GM12878 (cell line): ENCODE measurements at regions not wholly inside any gene's neighbourhood (a gene's known extent, or its start where the extent isn't known, plus 50 kb on each side); places are given as distances from the start of the nearest gene placed in this dataset.

ENCODE experiments used
- ATAC-seq: fragments of 200-7000 bp; cut with Tn5 transposase; 3 replicates; pipeline ENCODE4 v1.9.1; 2020; ENCODE audit warnings: mild to moderate bottlenecking, moderate library complexity
- BruUV-seq: library from RNA; stranded (reverse); fragments of 400-500 nt; replicated peaks from 2 replicates; lab custom pipeline; 2021; lab: Mats Ljungman, UMichigan
- CTCF ChIA-PET: fragments of 300-600 bp; sonication (Branson Sonifier 250); formaldehyde crosslinking; extraction: SDS; loops from one replicate; lab custom pipeline; 2021; ENCODE audit warnings: inconsistent platforms; lab: Yijun Ruan, JAX
- POLR2A ChIA-PET: fragments of 350-600 bp; formaldehyde crosslinking; extraction: SDS; loops from one replicate; lab custom pipeline; 2021; ENCODE audit warnings: inconsistent platforms; lab: Charles Lee
- RAD21 ChIA-PET: fragments of 300-600 bp; sonication (Branson Sonifier 250); formaldehyde crosslinking; loops from one replicate; lab custom pipeline; 2023; ENCODE audit warnings: antibody characterized with exemption; ENCODE audit not compliant: unreplicated experiment; lab: Charles Lee
- SMC1A ChIA-PET: fragments of 300-600 bp; sonication (Branson Sonifier 250); formaldehyde crosslinking; loops from one replicate; lab custom pipeline; 2023; ENCODE audit not compliant: unreplicated experiment, uncharacterized antibody; lab: Charles Lee
- DNase-seq: peaks from one replicate; pipeline ENCODE4 v3.0.0-alpha.2; 2011; ENCODE audit warnings: low read depth, low spot score
- FAIRE-seq: peaks from 3 replicates; lab custom pipeline; 2011; peaks lifted over from hg19 to GRCh38; lab: Jason Lieb, UNC
- H2AFZ ChIP-seq: 2 replicates; pipeline ENCODE4 v1.6.0; 2011; ENCODE audit warnings: low read depth, low read length, control low read depth; ENCODE audit not compliant: control insufficient read depth
- H3K27ac ChIP-seq: 2 replicates; pipeline ENCODE4 v1.5.1; 2011; ENCODE audit warnings: control low read depth; ENCODE audit not compliant: control insufficient read depth, insufficient read depth
- H3K27me3 ChIP-seq, 2 experiments: replicated peaks in 1 of 2; 2 replicates each; pipeline versions ENCODE4 v1.6.0 to v1.6.1; 2011; ENCODE audit warnings: low read length in 1 of 2; ENCODE audit not compliant: control insufficient read depth in 2 of 2, insufficient read depth in 2 of 2
- H3K36me3 ChIP-seq, 2 experiments: 2 replicates each; pipeline ENCODE4 v1.5.1; 2011; ENCODE audit warnings: low read length in 1 of 2; ENCODE audit not compliant: control insufficient read depth in 2 of 2, insufficient read depth in 2 of 2
- H3K4me1 ChIP-seq: 2 replicates; pipeline ENCODE4 v1.6.1; 2011; ENCODE audit warnings: mild to moderate bottlenecking, low read length, moderate library complexity, mixed read lengths; ENCODE audit not compliant: control insufficient read depth, insufficient read depth
- H3K4me2 ChIP-seq: 2 replicates; pipeline ENCODE4 v1.6.0; 2011; ENCODE audit warnings: control low read depth; ENCODE audit not compliant: control insufficient read depth, insufficient read depth
- H3K4me3 ChIP-seq: fragments of 200-600 bp; sonication (generic); 2 replicates; pipeline ENCODE4 v1.5.1; 2016
- H3K79me2 ChIP-seq: 2 replicates; pipeline ENCODE4 v1.6.0; 2011; ENCODE audit warnings: low read length; ENCODE audit not compliant: control insufficient read depth, insufficient read depth
- H3K9ac ChIP-seq: 2 replicates; pipeline ENCODE4 v1.8.0; 2011; ENCODE audit warnings: low read length, control low read depth, mixed read lengths; ENCODE audit not compliant: control insufficient read depth, insufficient read depth
- H3K9me3 ChIP-seq: replicated peaks from 3 replicates; pipeline ENCODE4 v1.5.1; 2011; ENCODE audit warnings: mild to moderate bottlenecking, low read length; ENCODE audit not compliant: control insufficient read depth, insufficient read depth
- H4K20me1 ChIP-seq: 2 replicates; pipeline ENCODE4 v1.6.0; 2011; ENCODE audit not compliant: control insufficient read depth, insufficient read depth
- ATF7 ChIP-seq: fragments of 450-650 bp; IDR thresholded peaks from 2 replicates; pipeline ENCODE4 v1.6.1; 2016; ENCODE audit warnings: low read depth, mild to moderate bottlenecking
- E2F8 ChIP-seq: fragments of 450-650 bp; IDR thresholded peaks from 2 replicates; pipeline ENCODE4 v1.6.1; 2018; ENCODE audit warnings: mild to moderate bottlenecking, low read depth, moderate library complexity; ENCODE audit not compliant: partially characterized antibody
- GATAD2B ChIP-seq: fragments of 450-650 bp; conservative IDR thresholded peaks from 2 replicates; pipeline ENCODE4 v1.6.1; 2017; ENCODE audit warnings: low read depth, mild to moderate bottlenecking, moderate library complexity
- IRF4 ChIP-seq: IDR thresholded peaks from 2 replicates; pipeline ENCODE4 v1.6.1; 2011; ENCODE audit warnings: low read depth, low read length
- JUNB ChIP-seq: IDR thresholded peaks from 2 replicates; pipeline ENCODE4 v1.6.1; 2016; ENCODE audit warnings: antibody characterized with exemption, mild to moderate bottlenecking
- NFYB ChIP-seq: IDR thresholded peaks from 2 replicates; pipeline ENCODE4 v1.6.1; 2011; ENCODE audit warnings: low read depth, mild to moderate bottlenecking, low read length, improper control_type of control experiment, moderate library complexity; ENCODE audit not compliant: insufficient read depth
- PRDM15 ChIP-seq: fragments of 450-650 bp; formaldehyde crosslinking; IDR thresholded peaks from 2 replicates; pipeline ENCODE4 v1.4.0; 2020; ENCODE audit warnings: mild to moderate bottlenecking, moderate library complexity
- RUNX3 ChIP-seq: IDR thresholded peaks from 2 replicates; pipeline ENCODE4 v1.6.1; 2012; ENCODE audit warnings: low read length, inconsistent platforms
- YBX1 ChIP-seq: fragments of 450-650 bp; IDR thresholded peaks from 2 replicates; pipeline ENCODE4 v1.6.1; 2016; ENCODE audit warnings: antibody characterized with exemption
- ZNF217 ChIP-seq: fragments of 450-650 bp; IDR thresholded peaks from 2 replicates; pipeline ENCODE4 v1.6.1; 2017; ENCODE audit warnings: antibody characterized with exemption, mild to moderate bottlenecking
- WGBS: methylation state at CpG from one replicate; pipeline ENCODE4 v1.1.6; 2016; ENCODE audit warnings: low lambda C conversion rate; ENCODE audit not compliant: insufficient replicate concordance, insufficient coverage; ENCODE audit errors: missing lambda C conversion rate; 5-methylcytosine and 5-hydroxymethylcytosine counted together
- in situ Hi-C: fragments of 300-500 bp; cut with MboI; formaldehyde crosslinking; loops from 9 replicates; pipeline ENCODE4 v1.14.3; 2018; ENCODE audit warnings: mixed read lengths
- intact Hi-C: fragments of 100-400 bp; cut with micrococcal nuclease; formaldehyde crosslinking; loops from one replicate; pipeline ENCODE4 v1.14.2; 2022; ENCODE audit not compliant: unreplicated experiment
- TF ChIP-seq, protein P1 (sequence below): IDR thresholded peaks from 2 replicates; pipeline ENCODE4 v1.6.1; 2011; ENCODE audit warnings: borderline replicate concordance, low read depth, mild to moderate bottlenecking, moderate library complexity, mixed read lengths, low read length; ENCODE audit not compliant: insufficient read depth; ENCODE audit errors: extremely low read length

DNA sequence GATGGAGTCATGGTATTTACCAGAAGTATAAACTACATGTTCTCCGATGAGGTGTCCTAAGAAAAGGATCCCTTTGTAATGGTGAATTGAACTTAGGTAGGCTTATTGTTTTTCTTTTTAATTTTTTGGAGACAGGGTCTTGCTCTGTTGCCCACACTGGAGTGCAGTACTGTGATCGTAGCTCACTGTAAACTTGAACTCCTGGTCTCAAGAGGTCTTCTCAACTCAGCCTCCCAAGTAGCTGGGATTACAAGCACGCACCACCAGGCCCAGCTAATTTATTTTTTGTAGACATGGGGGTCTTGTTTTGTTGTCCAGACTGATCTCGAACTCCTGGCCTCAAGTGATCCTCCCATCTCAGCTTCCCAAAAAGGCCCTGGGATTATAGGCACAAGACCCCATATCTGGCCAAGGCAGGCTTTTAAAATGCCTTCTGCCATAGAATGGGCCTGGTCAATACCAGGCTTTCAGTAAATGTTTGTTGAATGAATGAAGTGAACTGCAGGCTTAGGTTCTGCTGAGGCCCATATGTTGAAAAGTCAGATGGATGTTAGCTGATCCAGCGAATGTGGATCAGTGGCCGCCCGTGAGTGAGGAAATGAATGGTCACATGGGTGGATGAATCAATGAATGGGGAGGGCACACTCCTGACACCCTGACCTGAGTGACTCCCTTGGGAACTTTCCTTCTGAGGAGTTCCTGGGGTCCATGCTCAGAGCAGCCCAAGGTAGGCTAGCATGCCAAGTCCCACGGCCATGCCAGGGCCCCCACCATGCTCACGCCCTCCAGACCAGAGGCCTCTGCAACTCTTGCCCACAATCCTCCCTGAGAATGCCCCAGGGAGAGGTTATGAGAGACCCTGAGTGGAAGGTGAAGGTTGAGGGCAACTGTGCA is 118.0 kb upstream of the MYCN start (continued):
- TF ChIP-seq JUNB: no peak
- TF ChIP-seq, all 136 proteins: peak for 0

DNA sequence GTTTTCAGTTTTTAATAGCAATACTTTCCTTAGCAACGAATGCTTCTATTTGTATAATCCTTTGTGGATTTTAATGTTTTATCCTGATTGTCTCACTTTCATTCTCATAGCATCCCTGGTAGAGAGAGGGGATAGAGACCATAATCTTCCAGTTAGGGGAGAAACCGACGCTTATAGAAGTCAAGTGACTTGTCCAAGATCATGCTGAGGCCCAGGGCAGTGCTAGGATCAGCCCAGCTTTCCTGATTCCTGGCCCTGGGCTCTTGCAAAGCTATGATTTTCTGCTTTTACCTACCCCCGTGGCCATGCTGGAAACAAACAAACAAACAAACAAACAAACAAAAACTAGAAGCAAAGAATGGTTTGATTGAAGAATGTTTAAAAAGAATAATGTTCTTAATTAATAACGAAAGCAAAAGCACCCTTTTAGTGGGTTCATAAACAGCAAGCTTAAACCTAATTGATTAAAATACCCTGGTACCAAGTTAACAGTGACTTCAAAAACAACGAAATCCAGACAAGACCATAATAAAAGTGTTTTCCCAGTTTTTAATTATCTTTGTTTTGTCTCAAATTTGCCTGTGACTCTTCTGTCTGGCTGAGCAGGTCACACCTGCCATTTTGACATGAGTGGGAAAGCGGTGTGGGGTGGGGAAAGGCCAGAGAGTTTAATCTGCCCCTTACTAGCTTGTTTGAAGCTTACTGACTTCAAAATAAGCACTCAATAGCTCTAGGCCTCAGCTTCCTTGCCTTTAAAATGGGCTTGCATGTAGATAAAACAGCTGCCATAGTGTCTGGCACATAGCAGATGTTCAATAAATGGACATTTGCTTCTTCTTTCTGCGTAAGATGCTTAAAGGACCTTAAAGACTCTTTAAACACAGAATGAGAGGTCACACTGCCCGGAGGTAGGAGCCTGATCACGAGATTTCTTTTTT is 116.6 kb upstream of the MYCN start:
- CTCF ChIA-PET: interaction anchor here (0.5 kb wide), 1 partner anchor 32 kb away, joined by 3 read pairs; no protein-coding TSS in a partner anchor
- Histone ChIP-seq H3K4me3 (no peak overlapping the region), H3K9ac (no peak overlapping the region), H2AFZ (no peak overlapping the region), H3K4me1 (no peaks in the 10 kb centered on the region), H3K36me3 (no peaks in the 10 kb centered on the region), H3K4me2 (no peak overlapping the region), H3K79me2 (no peaks in the 10 kb centered on the region), H3K27ac (no peak overlapping the region), H3K9me3 (no peaks in the 10 kb centered on the region), H4K20me1 (no peaks in the 10 kb centered on the region), H3K27me3 (peaks cover 2% of the 10 kb centered on the region in 2 experiments; a peak in 3 of 4 replicates)
- 18% methylated on average over 10 of the region's 10 CpGs for WGBS
- POLR2A ChIA-PET: no interaction called here
- ATAC-seq (no peak), FAIRE-seq (no peak), DNase-seq (no peak)
- intact Hi-C loops: no loop called here
- SMC1A ChIA-PET: interaction anchor here (1.3 kb wide), 1 partner anchor 16 kb away, joined by 4 read pairs; no protein-coding TSS in a partner anchor
- RAD21 ChIA-PET: no interaction called here
- no TSS peak for BruUV-seq
- in situ Hi-C loops: no loop called here
- TF ChIP-seq ZNF217 (no peak), E2F8 (no peak), ATF7 (no peak), IRF4 (no peak), PRDM15 (no peak), YBX1 (no peak), GATAD2B (no peak), NFYB (no peak), RUNX3 (no peak)
- TF ChIP-seq, protein P1, sequence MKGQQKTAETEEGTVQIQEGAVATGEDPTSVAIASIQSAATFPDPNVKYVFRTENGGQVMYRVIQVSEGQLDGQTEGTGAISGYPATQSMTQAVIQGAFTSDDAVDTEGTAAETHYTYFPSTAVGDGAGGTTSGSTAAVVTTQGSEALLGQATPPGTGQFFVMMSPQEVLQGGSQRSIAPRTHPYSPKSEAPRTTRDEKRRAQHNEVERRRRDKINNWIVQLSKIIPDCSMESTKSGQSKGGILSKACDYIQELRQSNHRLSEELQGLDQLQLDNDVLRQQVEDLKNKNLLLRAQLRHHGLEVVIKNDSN: no peak
